Fibroblast of the aortic adventitia (primary cell): ENCODE measurements at regions not wholly inside any gene's neighbourhood (a gene's known extent, or its start where the extent isn't known, plus 50 kb on each side); places are given as distances from the start of the nearest gene placed in this dataset.

Experiments used
- DNase-seq: peaks from one replicate; pipeline ENCODE4 v3.0.0-alpha.2; 2010; ENCODE audit warnings: low read depth
- H3K4me3 ChIP-seq: 2 replicates; pipeline ENCODE4 v1.5.1; 2011; ENCODE audit warnings: low read depth, mild to moderate bottlenecking, control low read depth, low read length, moderate library complexity
- CTCF ChIP-seq: IDR thresholded peaks from 2 replicates; pipeline ENCODE4 v1.5.1; 2011; ENCODE audit warnings: mild to moderate bottlenecking, low read length, control low read depth, inconsistent platforms; ENCODE audit not compliant: insufficient read depth

DNA sequence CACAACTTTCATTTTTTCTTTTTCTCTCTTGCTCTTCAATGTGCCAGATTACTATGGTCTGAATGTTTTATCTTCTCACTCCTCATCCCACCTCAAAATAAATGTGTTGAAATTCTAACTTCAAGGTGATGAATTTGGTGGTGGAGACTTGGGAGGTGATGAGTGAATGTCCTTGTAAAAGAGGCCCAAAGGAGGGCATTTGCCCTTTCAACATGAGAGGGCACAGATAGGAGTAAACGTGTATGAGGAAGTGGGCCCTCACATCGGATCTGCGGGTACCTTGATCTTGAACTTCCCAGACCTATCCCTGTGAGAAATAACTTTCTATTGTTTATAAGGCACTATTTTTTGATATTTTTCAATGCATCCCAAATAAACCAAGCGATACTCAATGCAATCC lies 412.3 kb upstream of the ADGRL2 start:
- H3K4me3 ChIP-seq = no peak overlapping the region
- no peak for TF ChIP-seq CTCF
- DNase-seq = no peak

DNA sequence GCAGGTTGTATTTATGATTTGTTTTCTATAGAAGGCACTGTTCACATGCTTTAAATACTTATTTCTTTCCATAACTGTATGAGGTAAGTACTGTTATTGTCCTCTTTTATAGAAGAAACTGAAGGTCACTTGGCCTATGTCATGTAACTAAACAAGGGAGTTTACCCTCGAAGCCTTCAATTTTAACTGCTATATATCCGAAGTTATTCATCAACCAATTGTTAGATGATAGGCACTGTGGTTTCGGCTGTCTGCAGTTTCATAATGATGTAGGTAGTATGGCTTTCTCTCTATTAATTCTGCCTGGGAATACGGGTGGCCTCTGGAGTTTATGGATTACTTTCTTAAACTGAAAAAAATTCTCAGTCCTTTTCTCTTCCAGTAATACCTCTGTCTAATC lies 413.3 kb upstream of the ADGRL2 start:
- H3K4me3 ChIP-seq = no peak overlapping the region
- no peak for DNase-seq
- no peak for TF ChIP-seq CTCF

- DNase-seq = no peak
- TF ChIP-seq CTCF = no peak
Observed at GRCh38 chr1:81382561-81382960, 418.2 kb upstream of the ADGRL2 start.

GRCh38 chr1:81381881-81382280 lies 418.9 kb upstream of the ADGRL2 start:
- DNase-seq = no peak
- no peak overlapping the region for H3K4me3 ChIP-seq
- TF ChIP-seq CTCF = no peak

More at GRCh38 chr1:81382561-81382960, 418.2 kb upstream of the ADGRL2 start:
- H3K4me3 ChIP-seq = no peak overlapping the region

DNA sequence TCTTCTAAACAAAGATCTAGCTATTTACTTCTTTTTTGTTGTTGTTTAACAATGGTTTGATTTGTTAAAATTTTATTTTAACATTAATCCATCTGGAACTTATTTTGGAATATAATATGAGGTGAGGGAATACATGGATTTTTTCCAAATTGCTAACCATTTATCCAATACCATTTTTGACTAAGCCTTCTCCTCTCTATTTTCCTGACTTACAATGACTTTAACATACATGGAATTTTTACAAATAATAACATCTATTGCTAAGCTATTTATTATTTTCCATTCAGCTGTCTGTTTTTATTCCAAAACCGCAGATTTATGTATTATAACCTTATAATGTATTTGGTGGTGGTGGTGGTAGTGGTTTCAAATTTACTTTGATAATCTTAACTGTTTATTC lies 420.3 kb upstream of the ADGRL2 start:
- no peak overlapping the region for H3K4me3 ChIP-seq
- no peak for DNase-seq
- TF ChIP-seq CTCF = no peak

- no peak for TF ChIP-seq CTCF
- no peak overlapping the region for H3K4me3 ChIP-seq
- no peak for DNase-seq
Observed at GRCh38 chr1:81379430-81379829, 421.3 kb upstream of the ADGRL2 start.

GRCh38 chr1:81377406-81377805 lies 423.3 kb upstream of the ADGRL2 start:
- H3K4me3 ChIP-seq = no peak overlapping the region
- DNase-seq = no peak
- TF ChIP-seq CTCF = no peak
